GM12891 (cell line): ENCODE measurements at regions not wholly inside any gene's neighbourhood (a gene's known extent, or its start where the extent isn't known, plus 50 kb on each side); places are given as distances from the start of the nearest gene placed in this dataset.

Experiments used
- POLR2A ChIP-seq: IDR thresholded peaks from 2 replicates; pipeline ENCODE4 v1.6.1; 2011; ENCODE audit warnings: low read depth, low read length, control low read depth
- POLR2AphosphoS5 ChIP-seq: IDR thresholded peaks from 2 replicates; pipeline ENCODE4 v1.6.1; 2011; ENCODE audit warnings: low read depth, low read length, control low read depth
- SPI1 ChIP-seq: IDR thresholded peaks from 2 replicates; pipeline ENCODE4 v1.6.1; 2011; ENCODE audit warnings: low read depth, low read length, control low read depth
- TAF1 ChIP-seq: IDR thresholded peaks from 2 replicates; pipeline ENCODE4 v1.6.1; 2011; ENCODE audit warnings: low read depth, low read length, control low read depth

GRCh38 chr13:64643066-64643465 is 2587.1 kb downstream of the PCDH9 start:
- TF ChIP-seq POLR2AphosphoS5 (no peak), TAF1 (no peak), SPI1 (no peak), POLR2A (no peak)
